Prostate gland (tissue), 2 donors: ENCODE measurements at regions not wholly inside any gene's neighbourhood (a gene's known extent, or its start where the extent isn't known, plus 50 kb on each side); places are given as distances from the start of the nearest gene placed in this dataset.

Experiments used
- DNase-seq: peaks from one replicate; pipeline ENCODE4 v3.0.0-alpha.2; 2019; ENCODE audit warnings: low spot score
- H3K27ac ChIP-seq, 2 donors: fragments of 200-600 bp; sonication (generic); 2 replicates each; pipeline ENCODE4 v1.5.1; 2017 to 2019
- H3K27me3 ChIP-seq: fragments of 200-600 bp; sonication (generic); replicated peaks from 2 replicates; pipeline ENCODE4 v1.5.1; 2019; ENCODE audit not compliant: insufficient read depth
- H3K36me3 ChIP-seq, 2 donors: fragments of 200-600 bp; sonication (generic); 1 replicate in 1 of 2; 2 replicates in 1 of 2; pipeline versions ENCODE4 v1.5.1 to v1.8.1; 2017 to 2019
- H3K4me1 ChIP-seq: fragments of 200-600 bp; sonication (generic); replicated peaks from 2 replicates; pipeline ENCODE4 v1.5.1; 2019
- H3K4me3 ChIP-seq, 2 donors: fragments of 200-600 bp; sonication (generic); 2 replicates each; pipeline ENCODE4 v1.5.1; 2017 to 2019
- H3K9me3 ChIP-seq: fragments of 200-600 bp; sonication (generic); 2 replicates; pipeline ENCODE4 v1.5.1; 2017
- CTCF ChIP-seq, 4 experiments: fragments of 200-600 bp in 2 of 4; fragments of 450-650 bp in 2 of 4; sonication (generic) in 2 of 4; IDR thresholded peaks; 1 replicate in 3 of 4; 2 replicates in 1 of 4; pipeline ENCODE4 v1.5.1; 2016 to 2019; ENCODE audit warnings: antibody characterized with exemption in 4 of 4, mild to moderate bottlenecking in 2 of 4, moderate library complexity in 2 of 4
- POLR2A ChIP-seq: fragments of 450-650 bp; IDR thresholded peaks from one replicate; pipeline ENCODE4 v1.6.1; 2016; ENCODE audit warnings: antibody characterized with exemption, mild to moderate bottlenecking
- POLR2AphosphoS5 ChIP-seq: sonication (generic); formaldehyde crosslinking; IDR thresholded peaks from one replicate; pipeline ENCODE4 v1.6.1; 2017; ENCODE audit warnings: antibody characterized with exemption
- WGBS: methylation state at CpG from one replicate; pipeline ENCODE4 v1.1.5; 2018; 5-methylcytosine and 5-hydroxymethylcytosine counted together
- intact Hi-C: fragments of 100-400 bp; cut with DNase I; formaldehyde crosslinking; loops from one replicate; pipeline ENCODE4 v1.14.2; 2022

- no peak overlapping the region for H3K4me3 ChIP-seq
- no peak overlapping the region for H3K27ac ChIP-seq
- no peaks in the 10 kb centered on the region for H3K9me3 ChIP-seq
- no peak for DNase-seq
- 96% methylated on average over 10 of the region's 10 CpGs for WGBS
- no peaks in the 10 kb centered on the region for H3K36me3 ChIP-seq
- no peak for TF ChIP-seq POLR2AphosphoS5
- TF ChIP-seq CTCF (IDR thresholded peaks at IDR 0.05): no peak
- no peak for TF ChIP-seq POLR2A
- H3K27me3 ChIP-seq: no peaks in the 10 kb centered on the region
- no peaks in the 10 kb centered on the region for H3K4me1 ChIP-seq
- intact Hi-C loops: no loop called here
These were observed 406.4 kb downstream of the SEMA3D start for GRCh38 chr7:84780158-84781124.

GRCh38 chr7:84757761-84758160 is 429.1 kb downstream of the SEMA3D start:
- Histone ChIP-seq H3K27ac (no peak overlapping the region), H3K27me3 (no peaks in the 10 kb centered on the region), H3K4me3 (no peak overlapping the region), H3K36me3 (no peaks in the 10 kb centered on the region), H3K4me1 (no peaks in the 10 kb centered on the region), H3K9me3 (no peaks in the 10 kb centered on the region)
- TF ChIP-seq POLR2AphosphoS5: no peak
- TF ChIP-seq CTCF (IDR thresholded peaks at IDR 0.05): no peak
- TF ChIP-seq POLR2A: no peak
- intact Hi-C loops: no loop called here
- WGBS: 93% methylated on average over 4 of the region's 4 CpGs
- no peak for DNase-seq

GRCh38 chr7:84746353-84746752 is 440.5 kb downstream of the SEMA3D start:
- TF ChIP-seq POLR2AphosphoS5: no peak
- TF ChIP-seq POLR2A: no peak
- TF ChIP-seq CTCF (IDR thresholded peaks at IDR 0.05): no peak
- no peaks in the 10 kb centered on the region for H3K9me3 ChIP-seq
- H3K27me3 ChIP-seq: no peaks in the 10 kb centered on the region
- intact Hi-C loops: no loop called here
- H3K27ac ChIP-seq: no peak overlapping the region
- no peaks in the 10 kb centered on the region for H3K4me1 ChIP-seq
- H3K4me3 ChIP-seq: no peak overlapping the region
- H3K36me3 ChIP-seq: no peaks in the 10 kb centered on the region
- DNase-seq: no peak
- 63% methylated on average over 2 of the region's 2 CpGs for WGBS

GRCh38 chr7:84744385-84744784 is 442.5 kb downstream of the SEMA3D start:
- 49% methylated on average over 3 of the region's 3 CpGs for whole genome bisulfite sequencing

More at GRCh38 chr7:84744385-84744784, 442.5 kb downstream of the SEMA3D start:
- no peak overlapping the region for H3K27ac ChIP-seq
- no peak overlapping the region for H3K4me3 ChIP-seq
- TF ChIP-seq CTCF (IDR thresholded peaks at IDR 0.05) (no peak), POLR2A (no peak), POLR2AphosphoS5 (no peak)
- no peaks in the 10 kb centered on the region for H3K27me3 ChIP-seq
- DNase-seq: no peak
- H3K9me3 ChIP-seq: no peaks in the 10 kb centered on the region
- intact Hi-C loops: no loop called here
- H3K4me1 ChIP-seq: no peaks in the 10 kb centered on the region
- no peaks in the 10 kb centered on the region for H3K36me3 ChIP-seq
